ENCODE measurements at regions not wholly inside any gene's neighbourhood (a gene's known extent, or its start where the extent isn't known, plus 50 kb on each side); places are given as distances from the start of the nearest gene placed in this dataset.

- TF ChIP-seq CTCF (IDR thresholded peaks at IDR 0.05) = no peak
- H3K4me1 Mint-ChIP-seq (ENCODE audit: unreplicated experiment) = peaks cover 9% of the 10 kb centered on the region
- H3K27me3 Mint-ChIP-seq (ENCODE audit: unreplicated experiment) = peaks cover 3% of the 10 kb centered on the region
- no peak overlapping the region for H3K4me3 Mint-ChIP-seq (ENCODE audit: unreplicated experiment)
- H3K27ac Mint-ChIP-seq (ENCODE audit: unreplicated experiment) = no peak overlapping the region
- no peaks in the 10 kb centered on the region for H3K36me3 Mint-ChIP-seq (ENCODE audit: unreplicated experiment)
- DNase-seq (ENCODE audit: extremely low spot score, unreplicated experiment) = no peak
- no peaks in the 10 kb centered on the region for H3K9me3 Mint-ChIP-seq (ENCODE audit: unreplicated experiment)
Measured at GRCh38 chr6:165748390-165748789, 85.3 kb upstream of the PDE10A start.

- Mint-ChIP-seq H3K9me3 (ENCODE audit: unreplicated experiment) (no peaks in the 10 kb centered on the region), H3K27ac (ENCODE audit: unreplicated experiment) (no peak overlapping the region), H3K4me1 (ENCODE audit: unreplicated experiment) (peaks cover 9% of the 10 kb centered on the region), H3K36me3 (ENCODE audit: unreplicated experiment) (no peaks in the 10 kb centered on the region), H3K4me3 (ENCODE audit: unreplicated experiment) (no peak overlapping the region), H3K27me3 (ENCODE audit: unreplicated experiment) (peaks cover 3% of the 10 kb centered on the region)
- no peak for DNase-seq (ENCODE audit: extremely low spot score, unreplicated experiment)
- no peak for TF ChIP-seq CTCF (IDR thresholded peaks at IDR 0.05)
Measured at GRCh38 chr6:165747963-165748362, 84.9 kb upstream of the PDE10A start.

GRCh38 chr6:165746331-165746730, 83.3 kb upstream of the PDE10A start:
- Mint-ChIP-seq H3K9me3 (ENCODE audit: unreplicated experiment) (no peaks in the 10 kb centered on the region), H3K27ac (ENCODE audit: unreplicated experiment) (no peak overlapping the region), H3K4me1 (ENCODE audit: unreplicated experiment) (peaks cover 9% of the 10 kb centered on the region), H3K4me3 (ENCODE audit: unreplicated experiment) (no peak overlapping the region), H3K27me3 (ENCODE audit: unreplicated experiment) (peaks cover 3% of the 10 kb centered on the region), H3K36me3 (ENCODE audit: unreplicated experiment) (no peaks in the 10 kb centered on the region)
- TF ChIP-seq CTCF (IDR thresholded peaks at IDR 0.05) = no peak
- no peak for DNase-seq (ENCODE audit: extremely low spot score, unreplicated experiment)

- Mint-ChIP-seq H3K9me3 (ENCODE audit: unreplicated experiment) (no peaks in the 10 kb centered on the region), H3K4me3 (ENCODE audit: unreplicated experiment) (no peak overlapping the region), H3K27me3 (ENCODE audit: unreplicated experiment) (peaks cover 3% of the 10 kb centered on the region), H3K36me3 (ENCODE audit: unreplicated experiment) (no peaks in the 10 kb centered on the region), H3K4me1 (ENCODE audit: unreplicated experiment) (peaks cover 9% of the 10 kb centered on the region), H3K27ac (ENCODE audit: unreplicated experiment) (no peak overlapping the region)
- no peak for DNase-seq (ENCODE audit: extremely low spot score, unreplicated experiment)
- TF ChIP-seq CTCF (IDR thresholded peaks at IDR 0.05) = no peak
Measured at GRCh38 chr6:165745492-165745891, 82.5 kb upstream of the PDE10A start.

- peaks cover 3% of the 10 kb centered on the region for H3K9me3 Mint-ChIP-seq (ENCODE audit: unreplicated experiment)
- DNase-seq (ENCODE audit: extremely low spot score, unreplicated experiment) = no peak
Measured at GRCh38 chr6:165744555-165745228, 81.7 kb upstream of the PDE10A start.

More at GRCh38 chr6:165744555-165745228, 81.7 kb upstream of the PDE10A start:
- Mint-ChIP-seq H3K4me1 (ENCODE audit: unreplicated experiment) (peaks cover 9% of the 10 kb centered on the region), H3K27me3 (ENCODE audit: unreplicated experiment) (peaks cover 3% of the 10 kb centered on the region), H3K27ac (ENCODE audit: unreplicated experiment) (no peak overlapping the region), H3K36me3 (ENCODE audit: unreplicated experiment) (no peaks in the 10 kb centered on the region), H3K4me3 (ENCODE audit: unreplicated experiment) (no peak overlapping the region)
- TF ChIP-seq CTCF (IDR thresholded peaks at IDR 0.05) = no peak

All from osteocyte (in vitro differentiated cells).